ENCODE measurements at regions not wholly inside any gene's neighbourhood (a gene's known extent, or its start where the extent isn't known, plus 50 kb on each side); places are given as distances from the start of the nearest gene placed in this dataset.

DNA sequence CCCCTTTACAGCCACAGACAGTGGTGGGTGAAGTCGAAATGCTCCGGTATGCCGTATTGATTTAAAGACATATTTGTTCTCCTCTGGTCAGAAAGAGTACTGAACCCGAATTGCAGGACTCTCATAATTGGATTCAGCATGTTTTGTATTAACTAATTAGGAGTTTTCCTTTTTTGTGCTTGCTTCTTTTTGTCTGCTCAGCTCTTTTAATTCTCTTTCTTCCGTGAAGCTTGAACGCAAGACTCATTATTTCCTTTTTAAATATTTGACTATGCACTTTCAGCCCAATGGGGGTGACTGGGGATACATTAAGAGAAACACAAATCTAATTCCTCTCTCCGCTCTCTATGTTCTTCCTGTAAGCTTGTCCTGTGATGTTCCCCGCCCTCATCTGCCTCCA is 246.6 kb upstream of the IRX2 start:
- H3K9me2 ChIP-seq: no peaks in the 10 kb centered on the region
- H3K4me3 ChIP-seq (ENCODE audit: low read depth in 2 of 2, low read length in 1 of 2): no peak overlapping the region
- no peak for DNase-seq
- H3F3A ChIP-seq (replicated peaks; ENCODE audit: insufficient read depth): no peaks in the 10 kb centered on the region
- H3K79me2 ChIP-seq (ENCODE audit: insufficient read depth): no peaks in the 10 kb centered on the region
- no peaks in the 10 kb centered on the region for H3K4me1 ChIP-seq (ENCODE audit: control insufficient read depth in 1 of 2, insufficient read depth in 2 of 2, low read depth in 1 of 2, low read length in 1 of 2)
- no peaks in the 10 kb centered on the region for H3K9me3 ChIP-seq
- H3K9ac ChIP-seq: no peak overlapping the region
- H3K27me3 ChIP-seq (ENCODE audit: insufficient read depth): peaks cover 22% of the 10 kb centered on the region; the same call in 1 of the 2 replicates
- H2AFZ ChIP-seq (ENCODE audit: low read depth): no peak overlapping the region
- H3K36me3 ChIP-seq (replicated peaks in 1 of 2; ENCODE audit: control insufficient read depth in 1 of 2, insufficient read depth in 2 of 2, low read length in 1 of 2): no peaks in the 10 kb centered on the region
- H3K4me2 ChIP-seq: no peak overlapping the region
- H4K20me1 ChIP-seq (ENCODE audit: insufficient read depth): no peaks in the 10 kb centered on the region
- ChIA-PET POLR2A (no interaction called here), CTCF (no interaction called here)
- H3K27ac ChIP-seq (ENCODE audit: low read depth in 2 of 2, low read length in 1 of 2): no peak overlapping the region
- WGBS (ENCODE audit: low lambda C conversion rate): 20% methylated on average over 8 of the region's 8 CpGs
- TF ChIP-seq IRF3 (IDR thresholded peaks at IDR 0.05; ENCODE audit: low read depth, low read length): no peak
- TF ChIP-seq GABPA (IDR thresholded peaks at IDR 0.05; ENCODE audit: low read depth): no peak
- TF ChIP-seq RCOR1 (IDR thresholded peaks at IDR 0.05; ENCODE audit: low read length): no peak
- TF ChIP-seq FOXM1 (IDR thresholded peaks at IDR 0.05; ENCODE audit: low read depth): no peak

DNA sequence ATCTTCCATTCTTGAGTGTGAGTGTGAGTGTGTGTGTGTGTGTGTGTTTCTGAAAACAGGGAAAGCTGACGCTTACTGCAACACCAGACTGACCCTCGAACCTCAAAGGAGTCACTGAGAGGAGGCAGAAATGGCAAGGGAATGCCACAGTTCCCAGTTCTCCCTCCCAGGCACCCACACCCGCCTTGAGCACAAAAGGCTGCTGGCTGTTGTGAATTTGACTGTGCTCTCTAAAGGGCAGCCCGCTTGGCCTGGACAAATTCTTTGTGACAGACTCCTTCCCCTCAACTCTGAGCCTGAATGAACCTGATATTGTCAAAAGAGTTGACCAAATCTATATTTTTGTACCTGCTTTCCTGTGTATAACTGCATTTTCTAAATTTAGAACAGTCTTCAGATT is 245.7 kb upstream of the IRX2 start:
- 0% methylated on average over 4 of the region's 4 CpGs for WGBS (ENCODE audit: low lambda C conversion rate)
- CTCF ChIA-PET: no interaction called here

More for the DNA sequence above, 245.7 kb upstream of the IRX2 start:
- Histone ChIP-seq H3K9me3 (no peaks in the 10 kb centered on the region), H3K27me3 (ENCODE audit: insufficient read depth) (peaks cover 15% of the 10 kb centered on the region; the same call in 1 of the 2 replicates), H2AFZ (ENCODE audit: low read depth) (no peak overlapping the region), H3K4me2 (no peak overlapping the region), H3K36me3 (replicated peaks in 1 of 2; ENCODE audit: control insufficient read depth in 1 of 2, insufficient read depth in 2 of 2, low read length in 1 of 2) (no peaks in the 10 kb centered on the region), H3K9me2 (no peaks in the 10 kb centered on the region), H3K4me3 (ENCODE audit: low read depth in 2 of 2, low read length in 1 of 2) (no peak overlapping the region), H4K20me1 (ENCODE audit: insufficient read depth) (no peaks in the 10 kb centered on the region), H3K4me1 (ENCODE audit: control insufficient read depth in 1 of 2, insufficient read depth in 2 of 2, low read depth in 1 of 2, low read length in 1 of 2) (no peaks in the 10 kb centered on the region), H3K9ac (no peak overlapping the region), H3K27ac (ENCODE audit: low read depth in 2 of 2, low read length in 1 of 2) (no peak overlapping the region), H3K79me2 (ENCODE audit: insufficient read depth) (no peaks in the 10 kb centered on the region), H3F3A (replicated peaks; ENCODE audit: insufficient read depth) (no peaks in the 10 kb centered on the region)
- no peak for DNase-seq
- no peak for TF ChIP-seq NFIC (IDR thresholded peaks at IDR 0.05; ENCODE audit: borderline replicate concordance)
- no peak for TF ChIP-seq FOXM1 (IDR thresholded peaks at IDR 0.05; ENCODE audit: low read depth)
- no peak for TF ChIP-seq RCOR1 (IDR thresholded peaks at IDR 0.05; ENCODE audit: low read length)
- no peak for TF ChIP-seq ELF1 (IDR thresholded peaks at IDR 0.05)
- no peak for TF ChIP-seq TEAD4 (IDR thresholded peaks at IDR 0.05; ENCODE audit: borderline replicate concordance, insufficient read depth)
- no peak for TF ChIP-seq JUND (IDR thresholded peaks at IDR 0.05)
- no peak for TF ChIP-seq SMC3 (IDR thresholded peaks at IDR 0.05; ENCODE audit: low read depth, low read length)
- TF ChIP-seq REST (IDR thresholded peaks at IDR 0.05; ENCODE audit: low read depth, low read length): no peak
- TF ChIP-seq FOSL2 (IDR thresholded peaks at IDR 0.05; ENCODE audit: borderline replicate concordance, low read depth): no peak
- no peak for TF ChIP-seq GABPA (IDR thresholded peaks at IDR 0.05; ENCODE audit: low read depth)
- no peak for TF ChIP-seq USF2 (IDR thresholded peaks at IDR 0.05; ENCODE audit: borderline replicate concordance, low read depth, low read length)
- no peak for TF ChIP-seq MXI1 (IDR thresholded peaks at IDR 0.05; ENCODE audit: low read depth, low read length)
- TF ChIP-seq EZH2phosphoT487 (IDR thresholded peaks at IDR 0.05; ENCODE audit: borderline replicate concordance, low read depth): no peak
- POLR2A ChIA-PET: no interaction called here
